ENCODE measurements at regions not wholly inside any gene's neighbourhood (a gene's known extent, or its start where the extent isn't known, plus 50 kb on each side); places are given as distances from the start of the nearest gene placed in this dataset.
A peak's percentile ranks its signal among the peaks of the same experiment; 100 is the strongest.

DNA sequence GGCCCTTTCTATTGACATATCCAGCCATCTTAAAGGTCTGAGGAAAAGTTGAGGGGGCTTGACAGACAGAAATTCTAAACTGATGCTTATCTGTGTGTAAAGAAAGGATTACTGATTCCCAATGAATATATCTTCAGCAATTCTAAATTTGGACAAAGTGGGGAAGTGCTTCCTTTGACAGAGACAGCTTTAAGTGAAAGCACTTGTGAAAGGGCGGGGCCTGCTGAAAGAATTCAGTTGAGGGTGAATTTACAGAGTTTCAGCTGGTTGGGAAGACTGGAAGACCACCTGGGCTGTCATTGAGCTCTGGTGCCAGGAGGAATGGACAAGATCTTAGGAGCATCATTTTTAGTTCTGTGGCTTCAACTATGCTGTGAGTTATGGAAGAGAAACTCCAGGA is 412.5 kb upstream of the OR4E1 start:
- Histone ChIP-seq H3K4me3 (no peak overlapping the region), H3K9me3 (ENCODE audit: low read depth) (no peaks in the 10 kb centered on the region), H3K36me3 (no peaks in the 10 kb centered on the region), H3K27ac (no peak overlapping the region), H3K4me1 (ENCODE audit: low read depth) (peaks cover 10% of the 10 kb centered on the region), H3K27me3 (no peaks in the 10 kb centered on the region)
- TF ChIP-seq, protein P1, sequence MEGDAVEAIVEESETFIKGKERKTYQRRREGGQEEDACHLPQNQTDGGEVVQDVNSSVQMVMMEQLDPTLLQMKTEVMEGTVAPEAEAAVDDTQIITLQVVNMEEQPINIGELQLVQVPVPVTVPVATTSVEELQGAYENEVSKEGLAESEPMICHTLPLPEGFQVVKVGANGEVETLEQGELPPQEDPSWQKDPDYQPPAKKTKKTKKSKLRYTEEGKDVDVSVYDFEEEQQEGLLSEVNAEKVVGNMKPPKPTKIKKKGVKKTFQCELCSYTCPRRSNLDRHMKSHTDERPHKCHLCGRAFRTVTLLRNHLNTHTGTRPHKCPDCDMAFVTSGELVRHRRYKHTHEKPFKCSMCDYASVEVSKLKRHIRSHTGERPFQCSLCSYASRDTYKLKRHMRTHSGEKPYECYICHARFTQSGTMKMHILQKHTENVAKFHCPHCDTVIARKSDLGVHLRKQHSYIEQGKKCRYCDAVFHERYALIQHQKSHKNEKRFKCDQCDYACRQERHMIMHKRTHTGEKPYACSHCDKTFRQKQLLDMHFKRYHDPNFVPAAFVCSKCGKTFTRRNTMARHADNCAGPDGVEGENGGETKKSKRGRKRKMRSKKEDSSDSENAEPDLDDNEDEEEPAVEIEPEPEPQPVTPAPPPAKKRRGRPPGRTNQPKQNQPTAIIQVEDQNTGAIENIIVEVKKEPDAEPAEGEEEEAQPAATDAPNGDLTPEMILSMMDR (IDR thresholded peaks at IDR 0.05; ENCODE audit: low read depth, low read length): no peak
- peak in 1 of 2 donors; percentile 3 for DNase-seq (ENCODE audit: low read depth in 1 of 2, low spot score in 1 of 2)

DNA sequence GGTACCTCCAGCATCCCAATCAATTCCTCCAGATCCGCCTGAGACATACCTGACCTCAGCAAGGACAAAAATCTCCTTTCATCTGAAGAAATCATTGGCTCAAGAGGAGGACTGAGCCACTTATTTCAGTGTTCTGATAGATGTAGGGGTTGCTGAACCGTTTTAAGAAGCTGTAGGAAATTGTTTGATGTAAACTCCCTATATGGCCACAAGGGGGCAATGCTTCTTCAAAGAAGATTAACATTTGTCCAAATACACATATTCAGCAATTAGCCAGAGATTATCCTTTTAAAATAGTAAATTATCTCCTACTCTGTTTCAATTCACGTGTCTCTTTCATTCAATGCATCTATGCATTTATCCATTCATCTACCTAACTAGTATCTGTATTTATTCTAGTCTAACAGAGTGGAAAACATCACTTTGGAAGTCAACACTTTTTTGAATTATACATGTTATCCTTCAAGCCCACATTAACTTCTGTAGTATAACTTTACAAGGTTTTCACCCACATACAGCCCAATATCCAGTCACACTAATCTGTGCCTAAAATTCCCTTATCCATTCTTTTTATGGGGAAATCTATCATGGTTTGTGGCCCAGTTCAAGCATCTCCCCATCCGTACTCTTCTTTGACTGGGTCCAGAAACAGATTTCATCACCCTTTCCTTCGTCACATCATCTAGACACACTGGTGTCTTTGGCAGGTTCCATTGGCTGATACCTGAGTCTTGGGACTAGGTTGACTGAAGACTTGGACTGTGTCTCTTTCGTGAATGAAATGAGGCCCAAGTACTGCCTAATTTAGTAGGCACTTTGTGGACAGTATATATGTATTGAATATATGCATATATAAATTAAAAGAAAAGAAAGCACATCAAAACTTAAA is 411.0 kb upstream of the OR4E1 start:
- H3K4me3 ChIP-seq: no peak overlapping the region
- H3K36me3 ChIP-seq: no peaks in the 10 kb centered on the region
- TF ChIP-seq, protein P1 (IDR thresholded peaks at IDR 0.05; ENCODE audit: low read depth, low read length): peak; percentile 72
- peaks cover 2% of the 10 kb centered on the region for H3K27me3 ChIP-seq
- DNase-seq (ENCODE audit: low read depth in 1 of 2, low spot score in 1 of 2): peak; percentile 71 to 72
- peaks cover 10% of the 10 kb centered on the region for H3K4me1 ChIP-seq (ENCODE audit: low read depth)
- H3K27ac ChIP-seq: no peak overlapping the region
- H3K9me3 ChIP-seq (ENCODE audit: low read depth): no peaks in the 10 kb centered on the region

DNA sequence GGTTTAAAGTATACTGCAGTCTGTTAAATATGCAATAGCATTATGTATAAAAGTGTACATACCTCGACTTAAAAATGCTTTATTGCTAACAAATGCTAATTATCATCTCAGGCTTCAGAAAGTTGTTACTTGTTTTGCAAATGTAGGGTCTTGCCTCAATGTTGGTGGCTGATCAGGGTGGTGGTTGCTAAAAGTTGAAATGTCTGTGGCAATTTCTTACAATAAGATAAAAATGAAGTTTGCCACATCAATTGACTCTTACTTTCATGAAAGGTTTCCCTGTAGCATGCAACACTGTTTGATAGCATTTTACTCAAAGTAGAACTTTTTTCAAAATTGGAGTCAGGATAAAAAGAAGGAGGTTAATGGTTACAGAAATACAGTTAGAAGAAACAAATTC is 407.7 kb upstream of the OR4E1 start:
- DNase-seq (ENCODE audit: low read depth in 1 of 2, low spot score in 1 of 2): no peak
- TF ChIP-seq, protein P1 (IDR thresholded peaks at IDR 0.05; ENCODE audit: low read depth, low read length): no peak
- Histone ChIP-seq H3K9me3 (ENCODE audit: low read depth) (no peaks in the 10 kb centered on the region), H3K4me3 (no peak overlapping the region), H3K27ac (no peak overlapping the region), H3K36me3 (no peaks in the 10 kb centered on the region), H3K4me1 (ENCODE audit: low read depth) (peaks cover 7% of the 10 kb centered on the region), H3K27me3 (peaks cover 2% of the 10 kb centered on the region)

DNA sequence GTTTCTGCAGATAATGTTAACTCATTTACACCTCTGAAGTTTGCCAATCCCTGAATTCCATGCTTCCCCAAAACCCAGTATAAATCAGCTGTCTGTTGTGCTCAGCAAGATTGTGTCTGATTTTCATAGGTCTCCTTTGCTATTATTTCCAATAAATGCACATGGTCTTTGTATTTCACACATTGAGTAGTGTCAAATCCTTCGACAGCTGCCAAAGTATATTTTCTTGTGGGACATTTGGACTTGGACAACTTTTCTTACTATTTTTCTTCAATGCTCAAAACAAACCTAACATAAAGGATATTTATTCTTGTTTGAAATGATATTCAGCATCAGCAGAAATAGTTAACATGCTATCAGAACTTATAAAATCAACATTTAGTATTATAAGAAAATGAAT is 406.1 kb upstream of the OR4E1 start:
- TF ChIP-seq, protein P1 (IDR thresholded peaks at IDR 0.05; ENCODE audit: low read depth, low read length): no peak
- Histone ChIP-seq H3K27ac (no peak overlapping the region), H3K4me3 (no peak overlapping the region), H3K9me3 (ENCODE audit: low read depth) (no peaks in the 10 kb centered on the region), H3K27me3 (peaks cover 2% of the 10 kb centered on the region), H3K36me3 (no peaks in the 10 kb centered on the region), H3K4me1 (ENCODE audit: low read depth) (no peaks in the 10 kb centered on the region)
- no peak for DNase-seq (ENCODE audit: low read depth in 1 of 2, low spot score in 1 of 2)

DNA sequence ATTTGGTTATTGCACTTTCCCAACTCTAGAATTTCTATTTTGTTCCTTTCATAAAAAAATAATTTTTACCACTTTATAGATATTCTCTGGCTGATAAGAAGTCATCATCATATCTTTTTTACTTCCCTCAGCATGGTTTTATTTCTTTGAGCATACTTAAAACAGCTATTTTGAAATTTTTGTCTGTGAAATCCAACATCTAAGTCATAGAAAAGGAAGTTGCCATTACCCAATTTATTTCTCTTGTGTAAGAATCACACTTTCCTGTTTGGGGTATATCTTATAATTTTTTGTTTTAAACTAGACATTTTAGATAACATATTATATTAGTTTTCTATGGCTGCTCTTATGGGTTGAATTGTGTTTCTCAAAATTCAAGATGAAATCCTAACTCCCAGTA is 400.2 kb upstream of the OR4E1 start:
- Histone ChIP-seq H3K27ac (no peak overlapping the region), H3K36me3 (no peaks in the 10 kb centered on the region), H3K9me3 (ENCODE audit: low read depth) (no peaks in the 10 kb centered on the region), H3K4me1 (ENCODE audit: low read depth) (peaks cover 5% of the 10 kb centered on the region), H3K27me3 (no peaks in the 10 kb centered on the region), H3K4me3 (no peak overlapping the region)
- no peak for DNase-seq (ENCODE audit: low read depth in 1 of 2, low spot score in 1 of 2)
- TF ChIP-seq, protein P1 (IDR thresholded peaks at IDR 0.05; ENCODE audit: low read depth, low read length): no peak
